ENCODE measurements at regions not wholly inside any gene's neighbourhood (a gene's known extent, or its start where the extent isn't known, plus 50 kb on each side); places are given as distances from the start of the nearest gene placed in this dataset.

DNA sequence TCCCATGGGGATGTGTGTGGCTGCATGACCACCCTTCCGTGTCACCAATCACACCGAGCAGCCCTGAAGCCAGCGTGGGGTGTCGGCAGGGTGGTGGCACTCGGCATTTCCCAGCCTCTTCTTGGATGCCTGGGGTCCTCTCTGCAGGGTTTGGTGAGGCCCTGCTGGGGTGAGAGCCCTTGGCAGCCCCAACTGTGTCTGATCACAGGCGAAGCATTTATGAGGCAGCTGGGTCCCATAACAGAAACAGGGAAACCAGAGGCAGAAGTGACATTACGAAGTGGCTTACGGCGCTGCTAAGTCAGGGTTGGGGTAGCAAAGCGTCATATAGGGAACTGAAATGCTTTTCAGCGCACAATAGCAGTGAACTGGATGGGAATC lies 92.3 kb upstream of the SEPTIN5 start:
- H3K36me3 ChIP-seq: no peaks in the 10 kb centered on the region
- H3K27me3 ChIP-seq: no peaks in the 10 kb centered on the region
- H3K27ac ChIP-seq: peak overlapping the region in 4 of 12 donors; percentile 15 to 67 (median 55)
- ATAC-seq (no peak), DNase-seq (no peak)
- no peak overlapping the region for H3K4me3 ChIP-seq
- TF ChIP-seq POLR2A (IDR thresholded peaks at IDR 0.05): no peak
- TF ChIP-seq, protein P1, sequence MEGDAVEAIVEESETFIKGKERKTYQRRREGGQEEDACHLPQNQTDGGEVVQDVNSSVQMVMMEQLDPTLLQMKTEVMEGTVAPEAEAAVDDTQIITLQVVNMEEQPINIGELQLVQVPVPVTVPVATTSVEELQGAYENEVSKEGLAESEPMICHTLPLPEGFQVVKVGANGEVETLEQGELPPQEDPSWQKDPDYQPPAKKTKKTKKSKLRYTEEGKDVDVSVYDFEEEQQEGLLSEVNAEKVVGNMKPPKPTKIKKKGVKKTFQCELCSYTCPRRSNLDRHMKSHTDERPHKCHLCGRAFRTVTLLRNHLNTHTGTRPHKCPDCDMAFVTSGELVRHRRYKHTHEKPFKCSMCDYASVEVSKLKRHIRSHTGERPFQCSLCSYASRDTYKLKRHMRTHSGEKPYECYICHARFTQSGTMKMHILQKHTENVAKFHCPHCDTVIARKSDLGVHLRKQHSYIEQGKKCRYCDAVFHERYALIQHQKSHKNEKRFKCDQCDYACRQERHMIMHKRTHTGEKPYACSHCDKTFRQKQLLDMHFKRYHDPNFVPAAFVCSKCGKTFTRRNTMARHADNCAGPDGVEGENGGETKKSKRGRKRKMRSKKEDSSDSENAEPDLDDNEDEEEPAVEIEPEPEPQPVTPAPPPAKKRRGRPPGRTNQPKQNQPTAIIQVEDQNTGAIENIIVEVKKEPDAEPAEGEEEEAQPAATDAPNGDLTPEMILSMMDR (IDR thresholded peaks at IDR 0.05): no peak
- peaks cover 0 to 17% (median 6%) of the 10 kb centered on the region in 12 donors for H3K4me1 ChIP-seq
- H3K9me3 ChIP-seq: no peaks in the 10 kb centered on the region
- 76 to 93% (median 78%) methylated on average over 8 to 11 of the region's 11 CpGs for WGBS, 4 donors
- intact Hi-C loops (cut with DNase I): loop anchor here in 6 of 10 donors (5.0 to 10.0 kb wide), 6 partner anchors 45 to 477 kb away; partner anchors contain the start of genes ESS2 (in 3 of the 6) and CLDN5 (in 1 of the 6)

DNA sequence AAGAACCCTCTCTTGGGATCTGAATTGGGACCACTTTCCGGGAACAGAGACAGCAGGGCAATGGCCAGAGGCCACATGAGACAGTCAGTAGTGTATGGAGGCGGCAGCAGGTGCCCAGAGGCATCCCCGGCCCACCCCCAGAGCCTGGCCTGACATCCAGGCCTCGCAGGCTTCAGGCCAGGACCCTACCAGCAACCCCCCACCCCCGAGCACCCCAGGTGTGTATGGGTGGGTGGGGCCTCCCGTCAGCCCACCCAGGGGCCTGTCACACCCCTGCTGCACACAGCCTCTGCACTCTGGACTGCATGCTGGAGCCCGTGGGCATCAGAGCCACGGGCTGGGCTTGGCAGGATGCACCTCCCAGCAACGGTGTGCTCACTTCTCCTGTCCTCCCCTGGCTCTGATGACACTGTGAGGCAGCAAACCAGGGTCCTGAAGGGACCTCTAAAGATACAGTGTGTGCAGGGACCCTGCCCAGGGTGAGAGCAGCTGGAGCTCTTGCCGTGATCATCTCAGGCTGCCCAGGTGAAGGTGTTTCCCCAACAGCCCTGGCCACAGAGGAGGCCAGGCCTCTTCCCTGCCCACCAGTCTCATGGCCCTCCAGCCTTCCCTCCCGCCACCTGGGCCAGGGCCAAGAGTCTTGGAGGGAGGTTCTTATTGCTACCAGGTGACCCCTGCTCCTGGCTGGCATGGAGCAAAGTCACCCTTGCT lies 88.8 kb upstream of the SEPTIN5 start:
- TF ChIP-seq, protein P1 (IDR thresholded peaks at IDR 0.05): no peak
- TF ChIP-seq POLR2A (IDR thresholded peaks at IDR 0.05): no peak
- DNase-seq: no peak
- Histone ChIP-seq H3K4me1 (peaks cover 0 to 17% (median 7%) of the 10 kb centered on the region in 12 donors), H3K27ac (no peak overlapping the region), H3K4me3 (no peak overlapping the region), H3K27me3 (no peaks in the 10 kb centered on the region), H3K36me3 (no peaks in the 10 kb centered on the region), H3K9me3 (no peaks in the 10 kb centered on the region)
- 72 to 84% (median 82%) methylated on average over 9 to 11 of the region's 11 CpGs for WGBS, 4 donors
- intact Hi-C loops (cut with DNase I): loop anchor here in 7 of 10 donors (5.0 to 10.0 kb wide), 5 partner anchors 101 to 668 kb away; partner anchors contain the start of genes ESS2 (in 3 of the 7) and CLDN5 (in 1 of the 7)
- no peak for ATAC-seq

DNA sequence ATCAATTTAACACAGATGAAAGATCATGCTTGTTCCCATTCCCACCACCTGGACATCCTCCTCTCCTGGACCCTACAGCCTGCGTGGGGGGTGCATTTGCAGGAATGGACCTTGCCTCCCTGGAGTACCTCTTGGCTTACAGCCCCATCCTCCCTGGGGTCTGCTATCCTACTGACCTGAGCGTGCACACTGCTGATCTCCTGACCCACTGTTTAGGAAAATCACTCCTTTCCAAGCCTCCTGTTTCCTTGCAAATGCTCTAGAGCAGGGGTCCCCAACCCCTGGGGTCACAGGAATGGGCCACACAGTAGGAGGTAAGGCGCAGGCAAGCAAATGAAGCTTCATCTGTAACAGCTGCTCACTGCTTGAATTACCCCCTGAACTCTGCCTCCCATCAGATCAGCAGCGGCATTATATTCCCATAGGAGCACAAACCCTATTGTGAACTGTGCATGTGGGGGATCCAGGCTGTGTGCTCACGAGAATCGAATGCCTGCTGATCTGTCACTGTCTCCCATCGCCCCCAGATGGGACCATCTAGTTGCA lies 88.2 kb upstream of the SEPTIN5 start:
- Histone ChIP-seq H3K4me3 (no peak overlapping the region), H3K27ac (no peak overlapping the region), H3K36me3 (no peaks in the 10 kb centered on the region), H3K27me3 (no peaks in the 10 kb centered on the region), H3K9me3 (no peaks in the 10 kb centered on the region), H3K4me1 (peaks cover 0 to 11% (median 4%) of the 10 kb centered on the region in 12 donors)
- no peak for ATAC-seq
- WGBS, 4 donors: 66 to 78% (median 74%) methylated on average over 7 of the region's 7 CpGs
- DNase-seq: no peak
- TF ChIP-seq, protein P1 (IDR thresholded peaks at IDR 0.05): no peak
- TF ChIP-seq POLR2A (IDR thresholded peaks at IDR 0.05): no peak
- intact Hi-C loops (cut with DNase I): loop anchor here in 7 of 10 donors (5.0 to 10.0 kb wide), 5 partner anchors 101 to 669 kb away; partner anchors contain the start of genes ESS2 (in 3 of the 7) and CLDN5 (in 1 of the 7)

DNA sequence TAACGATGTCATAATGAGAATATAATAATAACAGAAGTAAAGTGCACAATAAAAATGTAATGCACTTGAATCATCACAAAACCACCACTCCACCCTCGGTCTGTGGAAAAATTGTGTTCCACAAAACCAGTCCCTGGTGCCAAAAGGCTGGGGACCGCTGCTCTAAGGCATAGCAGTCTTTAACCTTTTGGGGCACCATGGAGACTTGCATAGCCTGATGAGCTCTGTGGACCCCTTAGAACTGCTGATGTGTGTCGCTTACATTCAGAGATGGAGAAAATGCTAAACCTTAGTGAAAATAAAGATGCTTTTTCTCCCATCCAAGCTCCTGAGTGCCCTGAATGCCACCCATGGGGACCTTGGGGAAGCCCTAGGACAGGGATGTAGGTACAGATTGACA lies 87.6 kb upstream of the SEPTIN5 start:
- peaks cover 0 to 2% (median 0%) of the 10 kb centered on the region in 9 donors for H3K27me3 ChIP-seq
- peaks cover 0 to 6% (median 1%) of the 10 kb centered on the region in 12 donors for H3K4me1 ChIP-seq
- DNase-seq (no peak), ATAC-seq (no peak)
- H3K9me3 ChIP-seq: no peaks in the 10 kb centered on the region
- no peak overlapping the region for H3K27ac ChIP-seq
- intact Hi-C loops (cut with DNase I): loop anchor here in 7 of 10 donors (5.0 to 10.0 kb wide), 5 partner anchors 102 to 669 kb away; partner anchors contain the start of genes ESS2 (in 3 of the 7) and CLDN5 (in 1 of the 7)
- H3K4me3 ChIP-seq: no peak overlapping the region
- TF ChIP-seq POLR2A (IDR thresholded peaks at IDR 0.05): no peak
- TF ChIP-seq, protein P1 (IDR thresholded peaks at IDR 0.05): no peak
- no peaks in the 10 kb centered on the region for H3K36me3 ChIP-seq
- 80 to 89% (median 86%) methylated on average over 4 of the region's 4 CpGs for WGBS, 4 donors
